CD4-positive, alpha-beta T cell treated with Interleukin-17A for 1 hour (primary cell): ENCODE measurements at regions not wholly inside any gene's neighbourhood (a gene's known extent, or its start where the extent isn't known, plus 50 kb on each side); places are given as distances from the start of the nearest gene placed in this dataset.
"Not testable (repeated sequence)": the region's sequence is repeated elsewhere in the genome, so short reads cannot be mapped to it uniquely, and the experiment has no call there.

Experiments
- DNase-seq: peaks from one replicate; pipeline ENCODE4 v3.0.0-alpha.2; 2020

GRCh38 chr12:63404611-63405010, 253.6 kb upstream of the AVPR1A start:
- DNase-seq = no peak

DNA sequence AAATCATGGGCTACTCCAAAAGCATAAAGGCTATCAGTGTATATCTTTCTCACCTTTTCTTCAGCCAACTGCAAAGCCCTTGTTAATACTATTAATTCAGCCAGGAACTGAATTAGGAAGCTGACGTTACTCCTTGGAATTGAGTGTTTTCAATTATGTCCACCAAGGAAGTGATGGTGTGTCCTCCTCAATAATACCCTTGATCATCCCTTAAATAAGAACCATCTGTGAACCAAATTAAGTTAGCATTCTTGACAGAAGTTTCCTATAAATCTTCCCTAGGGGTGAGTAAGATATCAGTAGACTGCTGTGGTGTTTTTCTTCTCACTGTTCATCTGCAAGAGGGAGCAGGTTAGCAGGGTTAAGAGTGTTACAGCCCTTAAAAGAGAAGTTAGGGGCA, 252.3 kb upstream of the AVPR1A start:
- no peak for DNase-seq

DNA sequence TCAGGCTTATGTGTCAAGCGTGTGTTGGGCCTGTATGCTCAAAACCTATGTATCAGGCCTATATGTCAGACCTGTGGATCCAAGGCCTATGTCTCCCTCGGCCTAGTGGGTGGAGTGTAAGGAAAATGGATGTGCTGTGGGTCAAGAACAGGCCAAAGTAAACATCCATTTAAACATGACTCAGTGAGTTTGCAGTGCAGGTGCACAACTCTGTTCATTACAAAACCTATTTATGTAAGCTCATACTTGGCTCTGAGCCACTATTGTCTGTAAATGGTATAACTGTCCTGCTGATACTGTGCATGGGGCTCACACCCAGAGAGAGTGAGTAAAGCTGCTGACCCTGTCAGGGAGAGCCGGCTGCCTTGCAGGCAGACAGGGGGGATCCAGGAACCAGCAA, 249.7 kb upstream of the AVPR1A start:
- DNase-seq = no peak

DNA sequence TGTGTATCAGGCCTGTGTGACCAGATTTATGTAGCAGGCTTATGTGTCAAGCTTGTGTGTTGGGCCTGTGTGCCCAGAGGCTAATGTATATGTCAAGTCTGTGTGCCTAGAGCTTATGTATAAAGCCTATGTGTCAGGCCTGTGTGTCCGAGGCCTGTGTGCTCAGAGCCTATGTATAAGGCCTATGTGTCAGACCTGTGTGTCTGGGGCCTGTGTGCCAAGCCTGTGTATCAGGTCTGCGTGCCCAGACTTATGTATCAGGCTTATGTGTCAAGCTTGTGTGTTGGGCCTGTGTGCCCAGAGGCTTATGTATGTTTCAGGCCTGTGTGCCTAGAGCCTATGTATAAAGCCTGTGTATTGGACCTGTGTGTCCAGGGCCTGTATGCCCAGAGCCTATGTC, 249.3 kb upstream of the AVPR1A start:
- no peak for DNase-seq

DNA sequence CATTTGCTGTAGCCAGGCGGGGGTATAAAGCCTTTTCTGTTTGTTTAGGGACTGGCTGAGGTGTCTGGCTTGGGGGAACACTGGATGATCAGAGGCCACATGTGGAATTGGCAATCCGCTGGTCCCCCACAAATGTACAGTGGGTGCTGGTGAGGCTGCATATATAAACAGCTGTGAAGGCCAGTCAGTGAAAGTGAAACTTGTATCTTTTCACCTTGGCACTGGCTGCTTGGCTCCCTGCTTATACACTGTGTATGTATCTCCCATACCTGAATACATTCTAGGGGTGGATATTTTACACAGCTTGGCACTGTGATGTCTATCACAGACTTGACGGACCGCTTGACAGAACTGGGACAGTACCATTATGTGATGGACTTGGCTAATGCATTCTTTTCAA, 246.8 kb upstream of the AVPR1A start:
- no peak for DNase-seq

GRCh38 chr12:63396135-63396534, 245.1 kb upstream of the AVPR1A start:
- DNase-seq = no peak

- no peak for DNase-seq
These were observed 244.0 kb upstream of the AVPR1A start for GRCh38 chr12:63394983-63395382.

GRCh38 chr12:63394349-63394748, 243.3 kb upstream of the AVPR1A start:
- no peak for DNase-seq

GRCh38 chr12:63389211-63389610, 238.2 kb upstream of the AVPR1A start:
- no peak for DNase-seq

GRCh38 chr12:63387771-63388170, 236.8 kb upstream of the AVPR1A start:
- DNase-seq = no peak

DNA sequence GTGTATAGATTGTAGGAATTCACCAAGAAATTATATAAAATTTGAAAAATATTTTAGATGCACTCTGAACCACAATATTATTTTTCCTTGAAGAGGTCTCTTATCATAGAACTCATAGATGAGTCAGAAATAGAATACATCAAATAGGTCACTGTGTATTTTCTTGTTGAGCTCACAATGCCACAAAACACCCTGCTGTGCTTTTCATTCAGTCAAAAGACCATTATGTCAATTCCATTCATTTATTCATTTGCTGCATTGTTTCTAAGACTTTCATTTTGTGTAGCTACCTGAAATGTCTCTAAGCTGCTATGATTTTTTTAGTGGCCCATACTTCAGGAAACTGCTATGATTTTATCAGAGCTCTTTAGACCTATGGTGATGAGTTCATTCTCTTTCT, 231.9 kb upstream of the AVPR1A start:
- DNase-seq = no peak

DNA sequence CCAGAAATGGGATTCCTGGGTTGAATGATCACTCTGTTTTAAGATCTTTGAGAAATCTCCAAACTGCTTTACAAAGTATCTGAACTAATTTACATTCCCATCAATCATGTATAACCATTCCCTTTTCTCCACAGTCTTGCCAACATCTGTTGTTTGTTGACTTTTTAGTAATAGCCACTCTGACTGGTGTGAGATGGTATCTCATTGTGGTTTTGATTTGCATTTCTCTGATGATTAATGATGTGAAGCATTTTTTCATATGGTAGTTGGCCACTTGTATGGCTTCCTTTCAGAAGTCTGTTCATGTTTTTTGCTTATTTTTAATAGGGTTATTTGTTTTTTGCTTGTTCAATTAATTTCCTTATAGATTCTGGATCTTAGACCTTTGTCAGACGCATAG, 211.8 kb upstream of the AVPR1A start:
- no peak for DNase-seq

GRCh38 chr12:63362166-63362565, 211.2 kb upstream of the AVPR1A start:
- DNase-seq = no peak

DNA sequence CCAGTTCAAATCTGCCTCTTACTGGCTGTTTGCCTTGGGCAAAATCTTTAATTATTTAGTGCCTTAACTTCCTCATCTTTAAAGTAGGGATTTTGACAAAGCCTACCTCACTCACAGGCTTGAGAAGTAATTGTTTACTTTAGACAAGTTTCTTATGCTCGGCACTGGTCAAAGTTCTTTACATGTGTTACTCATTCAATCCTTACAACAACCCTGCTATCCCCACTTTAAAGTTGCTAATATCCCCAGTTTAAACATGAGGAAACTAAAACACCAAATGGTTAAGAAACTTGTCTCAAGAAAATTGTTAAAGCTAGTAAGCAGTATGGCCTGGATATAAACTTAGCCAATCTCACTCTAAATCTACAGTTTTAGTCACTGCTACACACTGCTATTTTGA, 204.0 kb upstream of the AVPR1A start:
- no peak for DNase-seq

DNA sequence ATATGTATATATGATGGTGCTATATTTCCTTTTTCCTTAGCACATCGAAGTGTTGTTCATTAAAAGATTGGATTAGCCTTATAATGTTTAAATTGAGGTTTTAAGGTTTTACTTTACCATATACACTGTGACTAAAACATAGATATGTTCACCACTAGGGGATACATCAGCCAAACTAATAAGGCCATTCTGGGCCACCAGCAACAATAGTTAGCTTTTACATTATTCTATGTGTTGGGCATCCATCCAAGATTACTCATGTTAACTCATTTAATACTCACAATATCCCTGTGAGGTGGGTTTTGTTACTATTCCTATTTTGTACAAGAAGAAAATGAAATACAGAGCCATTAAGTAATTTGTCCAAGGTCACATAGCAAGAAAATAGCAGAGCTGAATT, 202.6 kb upstream of the AVPR1A start:
- no peak for DNase-seq

DNA sequence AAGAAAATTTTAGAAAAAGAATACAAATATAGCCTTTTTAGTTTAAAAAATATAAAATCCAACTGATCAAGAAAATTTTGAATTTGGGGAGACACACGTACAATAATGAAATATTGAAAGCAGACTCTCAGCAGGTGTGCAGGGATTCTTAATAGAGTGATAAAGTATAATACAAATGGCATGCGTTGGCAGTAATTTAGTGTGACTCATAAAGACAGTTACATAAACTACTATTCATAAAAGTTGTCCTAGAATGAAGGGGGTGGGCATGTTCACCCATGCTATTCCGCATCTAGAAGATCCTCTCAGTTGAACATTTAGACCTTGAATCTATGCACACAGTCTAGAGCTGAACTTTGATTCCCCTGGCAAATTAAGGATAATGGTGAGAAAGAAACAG, 200.4 kb upstream of the AVPR1A start:
- DNase-seq = no peak

GRCh38 chr12:63348556-63348955, 197.6 kb upstream of the AVPR1A start:
- DNase-seq = no peak

DNA sequence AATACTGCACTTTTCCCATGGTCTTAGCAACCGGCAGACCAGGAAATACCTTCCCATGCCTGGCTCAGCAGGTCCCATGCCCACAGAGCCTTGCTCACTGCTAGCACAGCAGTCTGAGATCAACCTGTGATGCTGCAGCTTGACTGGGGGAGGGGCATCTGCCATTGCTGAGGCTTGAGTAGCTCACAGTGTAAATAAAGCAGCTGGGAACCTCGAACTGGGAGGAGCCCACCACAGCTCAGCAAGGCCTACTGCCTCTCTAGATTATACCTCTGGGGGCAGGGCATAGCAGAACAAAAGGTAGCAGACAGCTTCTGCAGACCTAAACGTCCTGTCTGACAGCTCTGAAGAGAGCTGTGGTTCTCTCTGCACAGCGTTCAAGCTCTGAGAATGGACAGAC, 186.2 kb upstream of the AVPR1A start:
- not testable (repeated sequence) for DNase-seq

GRCh38 chr12:63326260-63326659, 175.3 kb upstream of the AVPR1A start:
- no peak for DNase-seq

- DNase-seq = no peak
These were observed 174.8 kb upstream of the AVPR1A start for GRCh38 chr12:63325757-63326156.

- DNase-seq = no peak
These were observed 172.9 kb upstream of the AVPR1A start for GRCh38 chr12:63323942-63324341.

DNA sequence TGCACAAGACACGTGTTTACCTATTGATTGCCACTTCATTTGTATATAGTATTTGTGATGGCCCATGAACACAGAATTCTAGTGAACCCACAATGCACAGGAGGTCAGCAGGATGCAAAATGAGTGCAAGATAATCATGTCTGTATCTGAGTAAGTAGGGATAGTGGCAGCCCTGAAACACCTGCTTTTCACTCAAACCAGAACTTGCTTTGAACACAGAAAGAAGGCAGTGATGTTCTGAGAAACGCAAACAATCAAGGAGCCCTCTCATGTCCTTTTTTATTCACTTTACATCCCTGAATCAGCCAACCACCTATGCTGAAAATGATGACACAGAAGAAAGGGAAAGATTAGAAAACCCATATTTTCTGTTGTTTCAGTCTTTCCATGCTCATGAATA, 170.4 kb upstream of the AVPR1A start:
- no peak for DNase-seq

DNA sequence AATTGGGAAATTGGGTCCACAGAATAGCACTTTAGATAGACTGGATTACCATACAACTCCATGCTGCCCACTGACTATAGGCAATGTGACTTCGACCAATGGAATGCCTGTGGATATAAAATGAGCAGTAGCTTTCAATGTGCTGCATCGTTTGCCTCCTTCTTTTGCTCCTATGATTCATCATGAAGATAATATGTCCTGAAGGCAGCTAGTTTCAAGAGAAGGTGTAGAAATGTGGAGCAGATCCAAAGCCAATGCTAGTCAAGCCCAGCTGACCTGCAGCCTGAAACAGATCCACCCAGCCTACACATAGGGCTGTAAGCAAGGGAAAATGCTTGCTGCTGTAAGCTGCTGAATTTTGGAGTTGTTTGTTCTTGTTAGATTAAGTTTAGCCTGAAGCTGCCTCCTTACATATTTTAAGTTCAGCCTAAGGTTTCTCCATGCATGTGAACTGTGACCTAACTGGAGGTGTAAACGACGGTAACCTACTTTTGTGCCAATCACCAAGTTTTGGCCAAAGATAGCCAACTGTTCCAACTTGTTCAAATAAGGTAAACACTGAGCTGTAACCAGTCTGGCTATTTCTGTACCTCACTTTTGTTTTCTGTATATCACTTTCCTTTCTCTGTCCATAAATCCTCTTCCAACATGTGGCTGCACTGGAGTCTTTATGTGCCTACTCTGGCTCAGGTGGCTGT, 169.1 kb upstream of the AVPR1A start:
- DNase-seq = no peak

DNA sequence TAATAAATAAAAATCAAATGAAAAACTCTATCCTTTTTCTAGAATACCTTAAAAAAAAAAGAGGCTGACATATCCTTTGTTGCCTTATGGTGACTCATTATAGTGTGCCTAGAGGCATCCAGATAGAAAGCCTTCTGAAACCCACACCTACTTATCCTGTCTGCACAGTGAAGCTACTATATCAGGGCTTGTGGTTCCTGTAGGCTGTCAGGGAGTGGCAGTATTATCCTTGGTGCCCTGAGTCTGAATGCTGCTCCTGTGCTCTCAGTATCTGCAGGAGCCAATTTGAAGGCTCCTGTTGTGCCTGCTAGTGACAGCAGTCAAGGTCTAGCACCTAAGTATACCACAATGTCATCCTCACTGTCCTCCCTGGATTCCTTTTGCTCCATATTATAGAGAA, 168.4 kb upstream of the AVPR1A start:
- DNase-seq = no peak

- DNase-seq = no peak
These were observed 167.9 kb upstream of the AVPR1A start for GRCh38 chr12:63318933-63319332.

GRCh38 chr12:63318313-63318712, 167.3 kb upstream of the AVPR1A start:
- DNase-seq = no peak
